ENCODE measurements at regions not wholly inside any gene's neighbourhood (a gene's known extent, or its start where the extent isn't known, plus 50 kb on each side); places are given as distances from the start of the nearest gene placed in this dataset.

DNA sequence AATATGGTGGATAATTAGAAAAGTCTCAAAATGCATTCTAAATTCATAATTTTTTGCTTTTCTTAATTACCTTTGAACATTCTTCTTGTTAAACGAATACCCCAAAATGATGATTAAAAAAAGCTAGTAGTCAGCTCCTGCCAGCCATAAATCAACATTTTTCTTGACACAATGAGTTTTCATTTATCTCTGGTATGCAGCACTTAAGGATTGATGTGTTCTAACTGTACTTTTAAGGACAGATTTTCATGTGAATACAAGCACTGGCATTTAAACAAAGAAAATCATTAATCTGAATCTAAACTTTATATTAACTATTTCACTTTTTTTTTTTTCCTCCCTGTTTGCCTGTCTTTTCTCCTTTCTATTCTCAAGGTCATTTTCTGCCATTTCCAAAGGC is 976.8 kb downstream of the TMEM182 start:
- TF ChIP-seq, protein P1, sequence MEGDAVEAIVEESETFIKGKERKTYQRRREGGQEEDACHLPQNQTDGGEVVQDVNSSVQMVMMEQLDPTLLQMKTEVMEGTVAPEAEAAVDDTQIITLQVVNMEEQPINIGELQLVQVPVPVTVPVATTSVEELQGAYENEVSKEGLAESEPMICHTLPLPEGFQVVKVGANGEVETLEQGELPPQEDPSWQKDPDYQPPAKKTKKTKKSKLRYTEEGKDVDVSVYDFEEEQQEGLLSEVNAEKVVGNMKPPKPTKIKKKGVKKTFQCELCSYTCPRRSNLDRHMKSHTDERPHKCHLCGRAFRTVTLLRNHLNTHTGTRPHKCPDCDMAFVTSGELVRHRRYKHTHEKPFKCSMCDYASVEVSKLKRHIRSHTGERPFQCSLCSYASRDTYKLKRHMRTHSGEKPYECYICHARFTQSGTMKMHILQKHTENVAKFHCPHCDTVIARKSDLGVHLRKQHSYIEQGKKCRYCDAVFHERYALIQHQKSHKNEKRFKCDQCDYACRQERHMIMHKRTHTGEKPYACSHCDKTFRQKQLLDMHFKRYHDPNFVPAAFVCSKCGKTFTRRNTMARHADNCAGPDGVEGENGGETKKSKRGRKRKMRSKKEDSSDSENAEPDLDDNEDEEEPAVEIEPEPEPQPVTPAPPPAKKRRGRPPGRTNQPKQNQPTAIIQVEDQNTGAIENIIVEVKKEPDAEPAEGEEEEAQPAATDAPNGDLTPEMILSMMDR (IDR thresholded peaks at IDR 0.05), result no peak
- TF ChIP-seq EZH2phosphoT487 (IDR thresholded peaks at IDR 0.05) (no peak), EZH2 (IDR thresholded peaks at IDR 0.05) (no peak)

Data from neural progenitor cell (in vitro differentiated cells).